OCI-LY7 (cell line): ENCODE measurements at regions not wholly inside any gene's neighbourhood (a gene's known extent, or its start where the extent isn't known, plus 50 kb on each side); places are given as distances from the start of the nearest gene placed in this dataset.

Experiments used
- BruUV-seq: library from RNA; stranded (reverse); fragments of 400-500 nt; replicated peaks from 2 replicates; lab custom pipeline; 2021; lab: Mats Ljungman, UMichigan
- CTCF ChIA-PET: fragments of 300-600 bp; sonication (Branson Sonifier 250); formaldehyde crosslinking; loops from one replicate; lab custom pipeline; 2022; ENCODE audit warnings: antibody characterized with exemption; ENCODE audit not compliant: unreplicated experiment; lab: Charles Lee
- POLR2A ChIA-PET: fragments of 300-600 bp; sonication (Branson Sonifier 250); formaldehyde crosslinking; loops from one replicate; lab custom pipeline; 2022; ENCODE audit warnings: antibody characterized with exemption; lab: Charles Lee
- DNase-seq: peaks from one replicate; pipeline ENCODE4 v3.0.0-alpha.2; 2015; ENCODE audit warnings: low spot score
- H2AFZ ChIP-seq: fragments of 200-600 bp; sonication (generic), shearing (Covaris generic); 2 replicates; pipeline ENCODE4 v1.6.1; 2014; ENCODE audit warnings: mild to moderate bottlenecking, antibody characterized with exemption, low read length, moderate library complexity
- H3K27ac ChIP-seq: fragments of 200-600 bp; sonication (generic); 2 replicates; pipeline ENCODE4 v1.5.1; 2014; ENCODE audit warnings: mixed run types, low read depth, mild to moderate bottlenecking, moderate library complexity, low read length, inconsistent platforms; ENCODE audit not compliant: poor library complexity, severe bottlenecking
- H3K36me3 ChIP-seq: fragments of 200-600 bp; sonication (generic); 2 replicates; pipeline ENCODE4 v1.6.1; 2014; ENCODE audit warnings: mild to moderate bottlenecking, antibody characterized with exemption, low read length, moderate library complexity, mixed read lengths; ENCODE audit not compliant: insufficient read depth
- H3K4me1 ChIP-seq: fragments of 200-600 bp; sonication (generic); 2 replicates; pipeline ENCODE4 v1.5.1; 2014; ENCODE audit warnings: mild to moderate bottlenecking, low read length; ENCODE audit not compliant: insufficient read depth, poor library complexity, severe bottlenecking
- H3K4me2 ChIP-seq: fragments of 200-600 bp; sonication (generic); 2 replicates; pipeline ENCODE4 v1.6.1; 2014; ENCODE audit warnings: mild to moderate bottlenecking, low read length
- H3K4me3 ChIP-seq: fragments of 200-600 bp; sonication (generic); 2 replicates; pipeline ENCODE4 v1.5.1; 2014; ENCODE audit warnings: mild to moderate bottlenecking, low read depth, low read length; ENCODE audit not compliant: poor library complexity, severe bottlenecking
- H3K79me2 ChIP-seq: fragments of 200-600 bp; sonication (generic); 2 replicates; pipeline ENCODE4 v1.6.1; 2016; ENCODE audit warnings: low read depth, mild to moderate bottlenecking, low read length, moderate library complexity, mixed read lengths; ENCODE audit not compliant: insufficient read depth
- H3K9me2 ChIP-seq: fragments of 200-600 bp; sonication (generic); 2 replicates; pipeline ENCODE4 v1.6.1; 2016; ENCODE audit warnings: mild to moderate bottlenecking, low read length, mixed read lengths; ENCODE audit not compliant: insufficient read depth
- H3K9me3 ChIP-seq: fragments of 200-600 bp; sonication (generic); 2 replicates; pipeline ENCODE4 v1.6.1; 2014; ENCODE audit warnings: mild to moderate bottlenecking, mixed run types, low read length, mixed read lengths
- H4K20me1 ChIP-seq: fragments of 200-600 bp; sonication (generic); 2 replicates; pipeline ENCODE4 v1.6.1; 2014; ENCODE audit warnings: mild to moderate bottlenecking, antibody characterized with exemption, low read length, moderate library complexity, mixed read lengths; ENCODE audit not compliant: insufficient read depth
- EZH2phosphoT487 ChIP-seq: fragments of 200-600 bp; sonication (generic); IDR thresholded peaks from 2 replicates; pipeline ENCODE4 v1.6.1; 2018; ENCODE audit warnings: low read depth, borderline replicate concordance, mild to moderate bottlenecking, mixed run types, antibody characterized with exemption, low read length, moderate library complexity, mixed read lengths
- intact Hi-C: fragments of 100-400 bp; cut with micrococcal nuclease; formaldehyde crosslinking; loops from one replicate; pipeline ENCODE4 v1.10.0; 2022; ENCODE audit not compliant: unreplicated experiment
- TF ChIP-seq, protein P1 (sequence below): fragments of 200-600 bp; sonication (generic); conservative IDR thresholded peaks from 2 replicates; pipeline ENCODE4 v1.5.1; 2014; ENCODE audit warnings: mild to moderate bottlenecking, antibody characterized with exemption, low read length, moderate library complexity, mixed read lengths

DNA sequence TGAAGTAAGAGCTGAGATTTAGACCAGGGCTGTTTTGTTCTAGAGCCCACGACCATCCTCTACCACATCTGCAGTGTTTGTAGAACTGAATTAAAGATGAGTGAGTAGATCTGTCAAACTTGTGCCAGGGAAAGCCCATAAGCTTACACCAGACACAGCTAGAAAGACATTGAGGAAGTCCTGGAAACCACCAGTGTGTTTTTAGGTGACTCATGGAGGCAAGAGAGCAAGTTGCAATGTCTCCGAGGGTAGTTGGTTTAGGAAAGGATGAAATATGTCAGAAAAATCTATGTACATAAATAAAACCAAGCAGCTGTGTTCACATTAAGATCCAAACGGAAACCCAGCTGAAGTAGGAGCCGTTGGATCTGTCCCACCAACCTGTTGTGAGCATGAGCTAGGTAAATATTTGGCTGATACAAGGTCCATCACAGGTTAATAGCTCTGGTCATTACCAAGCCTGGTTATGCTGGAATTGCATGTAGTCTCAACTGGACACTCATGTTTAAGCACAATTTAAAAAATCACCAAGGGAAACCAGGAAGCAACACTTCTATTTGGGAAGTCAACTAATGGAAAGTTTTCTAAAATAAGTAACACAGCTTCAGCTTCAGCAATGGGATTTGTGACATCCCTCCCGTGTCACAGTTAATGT lies 49.9 kb upstream of the PLEKHG3 start:
- ChIA-PET POLR2A (interaction anchor here (0.5 to 0.9 kb wide), 3 partner anchors 22 to 83 kb away, joined by 3 to 4 read pairs (median 4); no protein-coding TSS in a partner anchor), CTCF (no interaction called here)
- no peak overlapping the region for H3K4me3 ChIP-seq
- H3K79me2 ChIP-seq = no peaks in the 10 kb centered on the region
- no peaks in the 10 kb centered on the region for H3K36me3 ChIP-seq
- intact Hi-C loops = no loop called here
- no peak overlapping the region for H3K4me2 ChIP-seq
- DNase-seq = no peak
- H3K27ac ChIP-seq = no peak overlapping the region
- no peaks in the 10 kb centered on the region for H3K9me3 ChIP-seq
- no peak overlapping the region for H2AFZ ChIP-seq
- H3K4me1 ChIP-seq = no peaks in the 10 kb centered on the region
- no peaks in the 10 kb centered on the region for H4K20me1 ChIP-seq
- no peaks in the 10 kb centered on the region for H3K9me2 ChIP-seq
- BruUV-seq = no TSS peak
- TF ChIP-seq EZH2phosphoT487 = no peak
- TF ChIP-seq, protein P1, sequence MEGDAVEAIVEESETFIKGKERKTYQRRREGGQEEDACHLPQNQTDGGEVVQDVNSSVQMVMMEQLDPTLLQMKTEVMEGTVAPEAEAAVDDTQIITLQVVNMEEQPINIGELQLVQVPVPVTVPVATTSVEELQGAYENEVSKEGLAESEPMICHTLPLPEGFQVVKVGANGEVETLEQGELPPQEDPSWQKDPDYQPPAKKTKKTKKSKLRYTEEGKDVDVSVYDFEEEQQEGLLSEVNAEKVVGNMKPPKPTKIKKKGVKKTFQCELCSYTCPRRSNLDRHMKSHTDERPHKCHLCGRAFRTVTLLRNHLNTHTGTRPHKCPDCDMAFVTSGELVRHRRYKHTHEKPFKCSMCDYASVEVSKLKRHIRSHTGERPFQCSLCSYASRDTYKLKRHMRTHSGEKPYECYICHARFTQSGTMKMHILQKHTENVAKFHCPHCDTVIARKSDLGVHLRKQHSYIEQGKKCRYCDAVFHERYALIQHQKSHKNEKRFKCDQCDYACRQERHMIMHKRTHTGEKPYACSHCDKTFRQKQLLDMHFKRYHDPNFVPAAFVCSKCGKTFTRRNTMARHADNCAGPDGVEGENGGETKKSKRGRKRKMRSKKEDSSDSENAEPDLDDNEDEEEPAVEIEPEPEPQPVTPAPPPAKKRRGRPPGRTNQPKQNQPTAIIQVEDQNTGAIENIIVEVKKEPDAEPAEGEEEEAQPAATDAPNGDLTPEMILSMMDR = no peak
